ENCODE measurements at regions not wholly inside any gene's neighbourhood (a gene's known extent, or its start where the extent isn't known, plus 50 kb on each side); places are given as distances from the start of the nearest gene placed in this dataset.

GRCh38 chr12:98355933-98356332 lies 159.5 kb upstream of the TMPO start:
- no TSS peak for BruUV-seq (replicated peaks)
- Histone ChIP-seq H3K4me2 (ENCODE audit: insufficient read depth, low read length) (no peak overlapping the region), H3K4me1 (replicated peaks in 1 of 2; ENCODE audit: control insufficient read depth in 2 of 2, insufficient read depth in 2 of 2, low read length in 2 of 2) (no peaks in the 10 kb centered on the region), H3K27me3 (ENCODE audit: control insufficient read depth in 2 of 2, insufficient read depth in 2 of 2, low read length in 2 of 2) (no peaks in the 10 kb centered on the region), H3K27ac (ENCODE audit: extremely low read depth, low read depth, low read length) (no peak overlapping the region), H3K9me1 (ENCODE audit: control insufficient read depth, insufficient read depth, low read length) (no peaks in the 10 kb centered on the region), H4K20me1 (replicated peaks; ENCODE audit: control insufficient read depth, insufficient read depth, low read length) (no peaks in the 10 kb centered on the region), H3K9me3 (replicated peaks; ENCODE audit: control insufficient read depth, insufficient read depth, low read depth, low read length) (no peaks in the 10 kb centered on the region), H3K9ac (ENCODE audit: insufficient read depth in 1 of 2, low read depth in 2 of 2, low read length in 2 of 2) (no peak overlapping the region), H3K36me3 (ENCODE audit: control insufficient read depth, insufficient read depth, low read length) (no peaks in the 10 kb centered on the region), H3K79me2 (ENCODE audit: control insufficient read depth, insufficient read depth, low read length) (no peaks in the 10 kb centered on the region), H2AFZ (ENCODE audit: low read depth, low read length) (no peak overlapping the region), H3K4me3 (no peak overlapping the region)
- no peak for FAIRE-seq
- WGBS (ENCODE audit: insufficient coverage, low coverage, missing lambda C conversion rate): 1% methylated on average over 4 of the region's 4 CpGs
- intact Hi-C loops (cut with micrococcal nuclease) (no loop called here), in situ Hi-C loops (cut with MboI) (no loop called here)
- POLR2A ChIA-PET: interaction anchor here (0.8 kb wide), 1 partner anchor 25 kb away, joined by 3 read pairs; no protein-coding TSS in a partner anchor
- no peak for DNase-seq (ENCODE audit: extremely low read depth in 1 of 4, low spot score in 3 of 4)
- CTCF ChIA-PET (ENCODE audit: low intra/inter-chr PET ratio): no interaction called here
- ATAC-seq: no peak
- no peak for TF ChIP-seq ATF6 (CRISPR knock-in tag; IDR thresholded peaks at IDR 0.05)
- TF ChIP-seq MTA3 (IDR thresholded peaks at IDR 0.05; ENCODE audit: borderline replicate concordance): no peak
- no peak for TF ChIP-seq HMG20A (CRISPR knock-in tag; conservative IDR thresholded peaks at IDR 0.05)
- no peak for TF ChIP-seq HLTF (IDR thresholded peaks at IDR 0.05)
- TF ChIP-seq PHB (CRISPR knock-in tag; IDR thresholded peaks at IDR 0.05): no peak
- TF ChIP-seq CEBPZ (IDR thresholded peaks at IDR 0.05; ENCODE audit: borderline replicate concordance, low read depth, low read length): no peak
- no peak for TF ChIP-seq CBFA2T3 (IDR thresholded peaks at IDR 0.05)
- TF ChIP-seq ZNF583 (CRISPR knock-in tag; IDR thresholded peaks at IDR 0.05): no peak

All from K562 (cell line).